Stimulated activated naive CD4-positive, alpha-beta T cell (primary cell): ENCODE measurements at regions not wholly inside any gene's neighbourhood (a gene's known extent, or its start where the extent isn't known, plus 50 kb on each side); places are given as distances from the start of the nearest gene placed in this dataset.
"Not testable (repeated sequence)": the region's sequence is repeated elsewhere in the genome, so short reads cannot be mapped to it uniquely, and the experiment has no call there.

Source experiments
- DNase-seq, 6 experiments: peaks; one replicate each; lab custom pipeline; 2025; lab: John Stamatoyannopoulos, UW

GRCh38 chr3:181330257-181330656 is 340.7 kb upstream of the DNAJC19 start:
- DNase-seq: no peak

GRCh38 chr3:181329024-181329423 is 339.5 kb upstream of the DNAJC19 start:
- DNase-seq: no peak

- no peak for DNase-seq
Measured at GRCh38 chr3:181328346-181328745, 338.8 kb upstream of the DNAJC19 start.

GRCh38 chr3:181327349-181327748 is 337.8 kb upstream of the DNAJC19 start:
- no peak for DNase-seq

- peak in 2 of 6 experiments; percentile 0 to 1 for DNase-seq
Measured at GRCh38 chr3:181326637-181327223, 337.2 kb upstream of the DNAJC19 start.

GRCh38 chr3:181324516-181324915 is 335.0 kb upstream of the DNAJC19 start:
- DNase-seq: not testable (repeated sequence)

GRCh38 chr3:181318321-181318720 is 328.8 kb upstream of the DNAJC19 start:
- DNase-seq: no peak

- no peak for DNase-seq
Measured at GRCh38 chr3:181317508-181317907, 328.0 kb upstream of the DNAJC19 start.

- DNase-seq: no peak
Measured at GRCh38 chr3:181316482-181316881, 326.9 kb upstream of the DNAJC19 start.

- no peak for DNase-seq
Measured at GRCh38 chr3:181313335-181313734, 323.8 kb upstream of the DNAJC19 start.

GRCh38 chr3:181311186-181311585 is 321.6 kb upstream of the DNAJC19 start:
- DNase-seq: no peak

- DNase-seq: no peak
Measured at GRCh38 chr3:181302960-181303359, 313.4 kb upstream of the DNAJC19 start.

- no peak for DNase-seq
Measured at GRCh38 chr3:181300033-181300432, 310.5 kb upstream of the DNAJC19 start.

- DNase-seq: no peak
Measured at GRCh38 chr3:181298421-181298820, 308.9 kb upstream of the DNAJC19 start.

GRCh38 chr3:181292984-181293383 is 303.4 kb upstream of the DNAJC19 start:
- DNase-seq: no peak

- no peak for DNase-seq
Measured at GRCh38 chr3:181290941-181291340, 301.4 kb upstream of the DNAJC19 start.

GRCh38 chr3:181289306-181289705 is 299.8 kb upstream of the DNAJC19 start:
- DNase-seq: no peak

- no peak for DNase-seq
Measured at GRCh38 chr3:181288145-181288544, 298.6 kb upstream of the DNAJC19 start.

GRCh38 chr3:181279239-181279565 is 289.7 kb upstream of the DNAJC19 start:
- DNase-seq: no peak

GRCh38 chr3:181278468-181279238 is 289.1 kb upstream of the DNAJC19 start:
- DNase-seq: no peak

- DNase-seq: no peak
Measured at GRCh38 chr3:181276358-181276896, 286.9 kb upstream of the DNAJC19 start.

GRCh38 chr3:181274025-181274424 is 284.5 kb upstream of the DNAJC19 start:
- DNase-seq: no peak

- no peak for DNase-seq
Measured at GRCh38 chr3:181267312-181267711, 277.8 kb upstream of the DNAJC19 start.
